Stimulated activated CD4-positive, alpha-beta T cell treated with anti-CD3 and anti-CD28 coated beads, Interleukin-2, amount 100 ng/mL, for 24 hours (primary cell): ENCODE measurements at regions not wholly inside any gene's neighbourhood (a gene's known extent, or its start where the extent isn't known, plus 50 kb on each side); places are given as distances from the start of the nearest gene placed in this dataset.

Experiments
- DNase-seq, 2 donors: peaks; one replicate each; pipeline ENCODE4 v3.0.0-alpha.2; 2020

- no peak for DNase-seq
Observed at GRCh38 chrX:4450177-4450576, 736.7 kb upstream of the PRKX start.

- DNase-seq, result no peak
Observed at GRCh38 chrX:4435905-4436304, 722.5 kb upstream of the PRKX start.

GRCh38 chrX:4397471-4397870 lies 684.0 kb upstream of the PRKX start:
- no peak for DNase-seq

GRCh38 chrX:4382273-4382672 lies 668.8 kb upstream of the PRKX start:
- DNase-seq, result no peak

- DNase-seq, result no peak
Observed at GRCh38 chrX:4380710-4381109, 667.3 kb upstream of the PRKX start.

- DNase-seq, result no peak
Observed at GRCh38 chrX:4379071-4379470, 665.6 kb upstream of the PRKX start.

- DNase-seq, result no peak
Observed at GRCh38 chrX:4373791-4374190, 660.3 kb upstream of the PRKX start.

GRCh38 chrX:4358577-4358976 lies 645.1 kb upstream of the PRKX start:
- DNase-seq, result no peak

- DNase-seq, result no peak
Observed at GRCh38 chrX:4322916-4323315, 609.5 kb upstream of the PRKX start.

- no peak for DNase-seq
Observed at GRCh38 chrX:4320436-4320947, 607.0 kb upstream of the PRKX start.

GRCh38 chrX:4315891-4316290 lies 602.4 kb upstream of the PRKX start:
- DNase-seq, result no peak

- DNase-seq, result no peak
Observed at GRCh38 chrX:4314586-4314985, 601.1 kb upstream of the PRKX start.

- DNase-seq, result no peak
Observed at GRCh38 chrX:4277122-4277521, 563.7 kb upstream of the PRKX start.

- DNase-seq, result no peak
Observed at GRCh38 chrX:4268676-4269075, 555.2 kb upstream of the PRKX start.

GRCh38 chrX:4265036-4265435 lies 551.6 kb upstream of the PRKX start:
- no peak for DNase-seq

- DNase-seq, result no peak
Observed at GRCh38 chrX:4263030-4263803, 549.8 kb upstream of the PRKX start.

GRCh38 chrX:4253092-4253491 lies 539.6 kb upstream of the PRKX start:
- no peak for DNase-seq

- no peak for DNase-seq
Observed at GRCh38 chrX:4249401-4249800, 536.0 kb upstream of the PRKX start.

GRCh38 chrX:4243759-4244158 lies 530.3 kb upstream of the PRKX start:
- no peak for DNase-seq

- DNase-seq, result no peak
Observed at GRCh38 chrX:4240541-4241194, 527.2 kb upstream of the PRKX start.

GRCh38 chrX:4239650-4240540 lies 526.4 kb upstream of the PRKX start:
- no peak for DNase-seq

GRCh38 chrX:4238916-4239315 lies 525.5 kb upstream of the PRKX start:
- DNase-seq, result no peak

- no peak for DNase-seq
Observed at GRCh38 chrX:4225086-4225485, 511.6 kb upstream of the PRKX start.
